ENCODE measurements at regions not wholly inside any gene's neighbourhood (a gene's known extent, or its start where the extent isn't known, plus 50 kb on each side); places are given as distances from the start of the nearest gene placed in this dataset.
"Not testable (repeated sequence)": the region's sequence is repeated elsewhere in the genome, so short reads cannot be mapped to it uniquely, and the experiment has no call there.

GRCh38 chr17:30650149-30650548, 172.9 kb downstream of the GOSR1 start:
- H3K4me3 ChIP-seq (ENCODE audit: low read depth, low read length); DNase-seq; H3K36me3 ChIP-seq (replicated peaks); in situ Hi-C loops (cut with HindIII; ENCODE audit: low pct_ligation_motif_present, low sequenced_read_pairs); H3K27ac ChIP-seq; H3K27me3 ChIP-seq (replicated peaks): not testable (repeated sequence)

GRCh38 chr17:30648015-30648620, 170.9 kb downstream of the GOSR1 start:
- H3K4me3 ChIP-seq (ENCODE audit: low read depth, low read length); H3K27ac ChIP-seq; in situ Hi-C loops (cut with HindIII; ENCODE audit: low pct_ligation_motif_present, low sequenced_read_pairs); DNase-seq; H3K36me3 ChIP-seq (replicated peaks); H3K27me3 ChIP-seq (replicated peaks): not testable (repeated sequence)

- H3K27me3 ChIP-seq (replicated peaks); H3K36me3 ChIP-seq (replicated peaks); in situ Hi-C loops (cut with HindIII; ENCODE audit: low pct_ligation_motif_present, low sequenced_read_pairs); DNase-seq; H3K4me3 ChIP-seq (ENCODE audit: low read depth, low read length); H3K27ac ChIP-seq: not testable (repeated sequence)
Measured at GRCh38 chr17:30645875-30646274, 168.7 kb downstream of the GOSR1 start.

- DNase-seq, result peak; percentile 69
- H3K27me3 ChIP-seq (replicated peaks); H3K4me3 ChIP-seq (ENCODE audit: low read depth, low read length); in situ Hi-C loops (cut with HindIII; ENCODE audit: low pct_ligation_motif_present, low sequenced_read_pairs); H3K27ac ChIP-seq; H3K36me3 ChIP-seq (replicated peaks): not testable (repeated sequence)
Measured at GRCh38 chr17:30644713-30645112, 167.5 kb downstream of the GOSR1 start.

- DNase-seq; H3K36me3 ChIP-seq (replicated peaks); in situ Hi-C loops (cut with HindIII; ENCODE audit: low pct_ligation_motif_present, low sequenced_read_pairs); H3K27ac ChIP-seq; H3K27me3 ChIP-seq (replicated peaks); H3K4me3 ChIP-seq (ENCODE audit: low read depth, low read length): not testable (repeated sequence)
Measured at GRCh38 chr17:30644287-30644686, 167.1 kb downstream of the GOSR1 start.

GRCh38 chr17:30641428-30641827, 164.2 kb downstream of the GOSR1 start:
- H3K4me3 ChIP-seq (ENCODE audit: low read depth, low read length); in situ Hi-C loops (cut with HindIII; ENCODE audit: low pct_ligation_motif_present, low sequenced_read_pairs); H3K27me3 ChIP-seq (replicated peaks); DNase-seq; H3K36me3 ChIP-seq (replicated peaks); H3K27ac ChIP-seq: not testable (repeated sequence)

GRCh38 chr17:30639391-30639790, 162.2 kb downstream of the GOSR1 start:
- DNase-seq, result not testable (repeated sequence)

GRCh38 chr17:30638968-30639367, 161.8 kb downstream of the GOSR1 start:
- H3K27me3 ChIP-seq (replicated peaks); H3K36me3 ChIP-seq (replicated peaks); H3K4me3 ChIP-seq (ENCODE audit: low read depth, low read length); DNase-seq; in situ Hi-C loops (cut with HindIII; ENCODE audit: low pct_ligation_motif_present, low sequenced_read_pairs); H3K27ac ChIP-seq: not testable (repeated sequence)

More at GRCh38 chr17:30639391-30639790, 162.2 kb downstream of the GOSR1 start:
- H3K4me3 ChIP-seq (ENCODE audit: low read depth, low read length); H3K36me3 ChIP-seq (replicated peaks); H3K27ac ChIP-seq; H3K27me3 ChIP-seq (replicated peaks); in situ Hi-C loops (cut with HindIII; ENCODE audit: low pct_ligation_motif_present, low sequenced_read_pairs): not testable (repeated sequence)

- H3K4me3 ChIP-seq (ENCODE audit: low read depth, low read length); H3K27me3 ChIP-seq (replicated peaks); H3K36me3 ChIP-seq (replicated peaks); in situ Hi-C loops (cut with HindIII; ENCODE audit: low pct_ligation_motif_present, low sequenced_read_pairs); DNase-seq; H3K27ac ChIP-seq: not testable (repeated sequence)
Measured at GRCh38 chr17:30631651-30632050, 154.4 kb downstream of the GOSR1 start.

GRCh38 chr17:30625380-30625779, 148.2 kb downstream of the GOSR1 start:
- H3K36me3 ChIP-seq (replicated peaks); H3K4me3 ChIP-seq (ENCODE audit: low read depth, low read length); H3K27me3 ChIP-seq (replicated peaks); in situ Hi-C loops (cut with HindIII; ENCODE audit: low pct_ligation_motif_present, low sequenced_read_pairs); DNase-seq; H3K27ac ChIP-seq: not testable (repeated sequence)

GRCh38 chr17:30624180-30624579, 147.0 kb downstream of the GOSR1 start:
- H3K4me3 ChIP-seq (ENCODE audit: low read depth, low read length); H3K27ac ChIP-seq; H3K27me3 ChIP-seq (replicated peaks); H3K36me3 ChIP-seq (replicated peaks); DNase-seq; in situ Hi-C loops (cut with HindIII; ENCODE audit: low pct_ligation_motif_present, low sequenced_read_pairs): not testable (repeated sequence)

- in situ Hi-C loops (cut with HindIII; ENCODE audit: low pct_ligation_motif_present, low sequenced_read_pairs); H3K36me3 ChIP-seq (replicated peaks); H3K27ac ChIP-seq; H3K27me3 ChIP-seq (replicated peaks); H3K4me3 ChIP-seq (ENCODE audit: low read depth, low read length); DNase-seq: not testable (repeated sequence)
Measured at GRCh38 chr17:30609682-30610081, 132.5 kb downstream of the GOSR1 start.

All from brain microvascular endothelial cell (primary cell).